Astrocyte (in vitro differentiated cells and primary cell): ENCODE measurements at regions not wholly inside any gene's neighbourhood (a gene's known extent, or its start where the extent isn't known, plus 50 kb on each side); places are given as distances from the start of the nearest gene placed in this dataset.

Source experiments
- EZH2 ChIP-seq: IDR thresholded peaks from 2 replicates; pipeline ENCODE4 v1.6.1; 2012; ENCODE audit warnings: mild to moderate bottlenecking, low read length, inconsistent platforms; ENCODE audit not compliant: insufficient read depth
- TF ChIP-seq, protein P1 (sequence below): IDR thresholded peaks from 2 replicates; pipeline ENCODE4 v1.5.1; 2011; ENCODE audit warnings: low read depth, mild to moderate bottlenecking, inconsistent platforms, low read length, moderate library complexity; ENCODE audit not compliant: insufficient read depth

DNA sequence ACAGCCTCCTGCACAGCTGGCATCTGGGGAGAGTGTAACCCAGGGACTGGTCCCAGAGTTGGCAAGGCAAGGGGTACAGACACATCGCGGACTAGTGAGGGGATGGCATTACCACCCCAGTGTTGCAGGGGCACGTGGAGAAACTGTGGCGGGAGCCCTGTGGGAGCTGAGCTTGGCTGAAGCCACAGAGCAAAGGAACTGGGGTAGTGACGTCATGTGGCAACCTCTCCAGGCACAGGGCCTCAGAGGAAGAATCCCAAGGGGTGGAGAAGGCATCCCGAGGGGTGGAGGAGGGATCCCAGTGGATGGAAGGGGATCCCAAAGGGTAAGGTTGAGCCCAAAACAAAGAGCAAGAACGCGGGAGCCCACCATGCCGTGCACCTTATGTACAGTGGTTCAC is 70.1 kb downstream of the GSC start:
- TF ChIP-seq, protein P1, sequence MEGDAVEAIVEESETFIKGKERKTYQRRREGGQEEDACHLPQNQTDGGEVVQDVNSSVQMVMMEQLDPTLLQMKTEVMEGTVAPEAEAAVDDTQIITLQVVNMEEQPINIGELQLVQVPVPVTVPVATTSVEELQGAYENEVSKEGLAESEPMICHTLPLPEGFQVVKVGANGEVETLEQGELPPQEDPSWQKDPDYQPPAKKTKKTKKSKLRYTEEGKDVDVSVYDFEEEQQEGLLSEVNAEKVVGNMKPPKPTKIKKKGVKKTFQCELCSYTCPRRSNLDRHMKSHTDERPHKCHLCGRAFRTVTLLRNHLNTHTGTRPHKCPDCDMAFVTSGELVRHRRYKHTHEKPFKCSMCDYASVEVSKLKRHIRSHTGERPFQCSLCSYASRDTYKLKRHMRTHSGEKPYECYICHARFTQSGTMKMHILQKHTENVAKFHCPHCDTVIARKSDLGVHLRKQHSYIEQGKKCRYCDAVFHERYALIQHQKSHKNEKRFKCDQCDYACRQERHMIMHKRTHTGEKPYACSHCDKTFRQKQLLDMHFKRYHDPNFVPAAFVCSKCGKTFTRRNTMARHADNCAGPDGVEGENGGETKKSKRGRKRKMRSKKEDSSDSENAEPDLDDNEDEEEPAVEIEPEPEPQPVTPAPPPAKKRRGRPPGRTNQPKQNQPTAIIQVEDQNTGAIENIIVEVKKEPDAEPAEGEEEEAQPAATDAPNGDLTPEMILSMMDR = no peak
- no peak for TF ChIP-seq EZH2
